ENCODE measurements at regions not wholly inside any gene's neighbourhood (a gene's known extent, or its start where the extent isn't known, plus 50 kb on each side); places are given as distances from the start of the nearest gene placed in this dataset.

DNA sequence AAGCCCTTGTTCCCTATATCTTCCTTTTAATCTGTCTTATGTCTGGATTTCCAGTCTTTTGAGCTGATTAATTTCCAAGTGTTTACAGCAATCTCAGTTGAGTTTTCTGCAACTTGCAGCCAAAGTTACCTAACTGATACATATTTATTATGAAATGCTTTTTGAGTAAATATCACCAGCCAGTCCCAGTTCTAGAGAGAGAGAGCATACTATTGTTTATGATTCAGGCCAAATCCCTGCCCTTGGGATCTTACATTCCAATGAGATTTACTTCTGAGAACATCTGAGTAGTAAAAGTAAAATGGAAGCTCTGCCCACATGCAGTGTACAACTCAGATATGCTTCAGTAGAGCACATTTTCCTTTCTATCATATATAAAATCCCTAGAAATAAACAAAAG lies 661.7 kb downstream of the KCTD16 start:
- no peak for DNase-seq (ENCODE audit: low read depth)

DNA sequence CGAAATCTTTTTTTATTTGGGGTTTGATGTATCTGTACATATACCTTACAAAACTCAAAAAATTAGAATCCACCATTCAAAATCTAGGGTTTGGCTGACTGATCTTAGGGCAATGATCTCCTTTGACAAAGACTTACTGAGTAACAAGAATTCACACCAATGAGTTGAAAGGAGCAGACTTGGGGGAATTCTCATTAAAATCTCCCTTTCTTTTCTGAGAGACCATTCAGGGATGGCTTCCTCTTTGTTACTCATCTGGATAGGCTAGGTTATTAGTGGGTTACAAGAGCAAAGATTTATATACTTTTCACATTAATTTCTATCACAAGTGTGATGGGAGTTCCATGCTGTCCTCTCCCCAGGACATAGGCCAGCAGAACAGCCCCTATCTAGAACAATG lies 661.0 kb downstream of the KCTD16 start:
- no peak for DNase-seq (ENCODE audit: low read depth)

DNA sequence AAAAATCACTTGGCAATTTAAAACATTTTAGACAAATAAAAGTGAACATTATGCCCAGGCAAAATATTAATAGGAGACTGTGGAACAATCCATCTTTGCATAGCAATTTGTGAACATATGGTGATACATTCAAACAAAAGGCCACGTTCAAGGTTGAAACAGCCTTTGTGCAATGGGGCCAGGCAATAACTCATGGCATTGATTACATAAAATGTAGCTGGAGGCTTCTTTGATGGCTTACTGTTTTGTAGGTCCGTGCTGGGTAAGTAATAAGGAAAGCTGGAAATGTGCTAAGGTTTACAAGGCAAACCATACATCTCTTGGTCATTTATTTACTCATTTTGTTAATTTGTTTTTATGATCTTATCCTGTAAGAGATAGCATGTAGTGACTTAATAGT lies 651.8 kb downstream of the KCTD16 start:
- DNase-seq (ENCODE audit: low read depth) = no peak

DNA sequence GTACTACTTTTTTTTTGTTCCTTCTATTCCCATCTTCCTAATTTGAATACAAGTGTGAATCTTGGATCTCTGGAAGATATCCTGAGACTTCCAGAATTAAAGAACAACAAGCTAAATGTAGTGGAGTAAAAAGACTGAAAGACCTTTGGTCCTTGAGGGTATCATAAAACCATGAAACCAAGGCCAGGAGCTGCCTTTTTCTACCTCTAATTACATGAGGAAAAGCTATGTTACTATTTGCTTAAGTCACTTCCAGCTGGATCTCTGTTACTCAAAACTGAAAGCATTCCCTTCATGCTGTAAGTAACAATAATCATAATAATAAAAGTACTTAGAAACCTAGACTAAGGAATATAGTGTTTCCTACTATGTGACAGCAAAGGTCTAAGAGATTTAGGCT lies 649.6 kb downstream of the KCTD16 start:
- no peak for DNase-seq (ENCODE audit: low read depth)

DNA sequence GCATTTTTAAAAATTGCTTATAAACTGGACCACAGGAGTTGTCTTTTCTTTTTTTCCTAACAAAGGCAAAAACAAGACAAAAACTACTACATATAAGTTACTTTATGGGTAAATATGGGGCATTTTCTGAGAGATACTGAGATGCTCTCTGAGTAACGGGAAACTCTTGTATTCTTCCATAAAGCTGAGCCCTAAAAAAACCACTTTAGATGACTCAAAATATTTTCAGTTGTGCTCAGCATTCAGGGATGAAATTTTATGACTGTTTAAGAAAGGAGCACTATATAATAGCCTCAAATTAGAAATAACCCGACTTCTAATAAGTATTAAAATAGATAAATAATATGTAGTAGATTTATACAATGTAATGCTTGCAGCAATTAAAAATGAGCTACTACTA lies 644.5 kb downstream of the KCTD16 start:
- no peak for DNase-seq (ENCODE audit: low read depth)

DNA sequence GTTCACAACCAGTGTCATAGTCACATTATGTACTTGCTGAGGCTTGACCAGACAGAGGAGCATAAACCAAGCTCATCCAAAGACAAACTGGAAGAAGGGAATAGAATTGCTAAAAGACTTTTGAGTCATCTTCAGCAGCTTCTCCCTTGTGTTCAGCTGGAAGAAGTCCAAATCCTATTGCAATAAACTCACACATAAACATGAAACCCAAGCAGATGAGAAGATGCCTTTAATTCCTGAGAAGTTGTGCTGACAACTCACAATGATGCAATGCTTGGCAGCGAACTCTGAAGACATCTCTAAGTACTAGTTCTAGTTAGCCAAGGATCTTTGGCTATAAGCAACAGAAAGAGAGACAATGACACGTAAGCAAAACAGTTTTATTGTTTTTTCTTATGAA lies 642.1 kb downstream of the KCTD16 start:
- peak; percentile 7 for DNase-seq (ENCODE audit: low read depth)

DNA sequence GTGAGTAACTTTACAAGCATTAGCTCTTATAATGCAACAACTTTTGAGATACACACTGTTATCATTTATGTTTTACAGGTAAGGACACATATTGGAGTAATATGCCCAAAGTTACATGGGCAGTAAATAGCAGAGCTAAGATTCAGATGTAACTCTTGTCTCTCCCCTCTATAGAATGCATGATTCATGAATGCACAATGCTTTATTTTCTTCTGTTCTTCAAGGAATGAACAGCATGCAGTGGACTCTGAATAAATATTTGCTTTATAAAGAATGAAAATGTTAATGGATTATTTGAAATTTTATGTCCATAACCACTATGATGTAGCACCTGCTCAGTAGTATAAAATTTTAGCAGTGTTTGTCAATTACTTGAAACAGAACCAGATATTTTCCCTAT lies 629.5 kb downstream of the KCTD16 start:
- no peak for DNase-seq (ENCODE audit: low read depth)

DNA sequence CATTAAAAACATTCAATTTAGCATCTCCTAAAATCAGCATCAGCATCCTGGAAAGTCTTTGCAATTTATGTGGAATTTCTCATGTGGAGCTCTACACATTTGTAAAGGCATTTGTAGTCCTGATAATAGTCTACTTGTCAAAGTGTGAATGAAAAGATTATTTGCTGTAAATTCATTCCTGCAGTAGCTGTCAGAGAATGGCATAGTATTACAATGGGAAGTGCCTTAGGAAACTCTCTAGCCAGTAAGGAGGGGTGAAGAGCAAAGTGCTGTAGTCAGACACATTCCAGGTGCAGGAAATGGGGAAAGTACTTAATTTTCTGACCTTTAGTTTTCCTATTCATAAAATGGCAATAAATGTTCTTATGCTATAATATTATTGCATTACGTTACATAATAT lies 627.9 kb downstream of the KCTD16 start:
- DNase-seq (ENCODE audit: low read depth) = no peak

DNA sequence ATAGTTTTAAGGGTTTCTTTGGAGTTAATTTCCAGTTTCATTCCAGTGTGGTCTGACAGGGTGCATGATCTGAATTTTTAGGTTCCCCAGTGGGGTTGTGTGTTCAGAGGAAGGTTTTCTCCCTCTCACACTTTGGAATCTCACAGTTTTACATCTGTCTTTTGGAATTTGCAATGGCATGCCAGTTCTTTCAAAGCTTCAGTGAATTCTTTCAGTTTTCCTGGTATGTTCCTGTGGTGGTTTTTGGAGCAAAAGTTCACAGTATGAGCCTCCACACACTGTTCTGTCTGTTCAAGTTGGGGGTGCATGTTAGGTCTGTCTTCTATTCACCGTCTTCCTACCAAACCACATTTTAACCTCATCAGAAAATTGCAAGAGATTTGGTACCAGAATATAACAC lies 624.2 kb downstream of the KCTD16 start:
- DNase-seq (ENCODE audit: low read depth) = no peak

DNA sequence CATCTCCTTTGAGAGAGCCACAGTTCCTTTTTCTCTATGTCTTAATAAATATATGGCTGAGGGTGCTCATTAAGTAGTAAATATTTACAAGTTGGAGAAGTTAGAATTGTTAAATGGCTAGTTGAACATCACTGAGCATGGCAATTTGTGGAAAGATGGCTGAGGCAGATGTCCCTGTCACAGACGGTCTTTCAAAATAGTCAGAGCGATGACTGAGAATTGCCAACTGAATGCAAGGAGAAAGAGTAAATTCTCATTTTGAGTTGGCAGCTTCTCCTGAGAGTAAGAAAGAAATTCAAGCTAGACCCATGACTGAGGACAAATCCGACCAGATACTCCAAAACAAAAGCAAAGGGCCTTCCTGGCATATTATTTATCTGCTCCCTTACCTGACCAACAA lies 617.9 kb downstream of the KCTD16 start:
- no peak for DNase-seq (ENCODE audit: low read depth)

DNA sequence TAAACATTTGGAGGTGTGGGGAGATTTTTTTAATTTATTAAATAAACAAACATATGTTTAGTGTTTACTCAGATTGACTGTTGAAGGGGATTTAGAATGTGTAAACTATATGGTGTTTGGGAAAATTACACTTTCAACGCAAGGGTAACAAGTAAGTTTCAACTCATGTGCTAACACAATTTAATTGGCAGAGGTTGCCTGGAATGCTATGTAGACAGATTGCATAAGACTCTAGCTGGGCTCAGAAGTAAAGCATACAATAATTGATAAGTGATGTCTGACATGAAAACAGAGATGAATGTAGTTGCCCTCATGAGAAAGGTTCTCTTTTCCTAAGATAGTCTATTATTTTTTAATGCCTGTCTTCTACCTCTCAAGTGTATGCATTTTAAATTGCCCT lies 617.4 kb downstream of the KCTD16 start:
- DNase-seq (ENCODE audit: low read depth) = no peak

DNA sequence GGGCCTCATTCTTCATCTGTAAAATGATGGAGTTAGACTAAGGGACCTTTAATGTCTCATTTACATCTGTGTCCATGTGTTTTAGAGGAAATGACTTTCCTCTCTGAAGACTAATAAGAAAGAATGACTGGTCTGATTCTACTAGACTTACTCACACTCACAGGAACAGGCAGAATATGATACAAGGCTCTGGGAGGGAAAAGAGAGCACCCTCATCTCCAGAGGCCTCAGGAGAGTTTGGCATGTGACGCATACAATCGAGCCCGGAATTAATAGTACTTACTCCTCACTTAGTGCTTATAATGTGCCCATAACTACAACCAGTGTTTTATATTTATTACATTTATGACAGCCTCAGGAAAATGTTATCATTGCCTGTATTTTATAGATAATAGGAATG lies 608.7 kb downstream of the KCTD16 start:
- no peak for DNase-seq (ENCODE audit: low read depth)

DNA sequence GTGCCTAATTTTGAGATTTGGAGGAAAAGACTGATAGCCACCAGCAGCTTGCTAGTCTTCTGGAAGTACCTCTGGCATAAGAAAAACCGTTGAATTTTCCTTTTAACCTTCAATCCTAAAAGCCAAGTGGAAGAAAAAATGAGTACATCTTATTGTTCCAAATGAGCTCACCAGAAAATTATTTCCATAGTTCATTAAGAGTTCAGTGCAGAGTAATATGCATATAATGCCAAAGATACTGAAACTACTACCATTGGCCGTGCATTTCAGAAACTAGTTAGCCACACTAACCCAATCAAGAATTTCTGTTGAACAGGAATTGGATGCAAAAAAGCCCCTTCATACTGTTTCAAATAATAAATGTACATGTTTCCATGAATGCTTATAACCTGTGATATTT lies 607.9 kb downstream of the KCTD16 start:
- DNase-seq (ENCODE audit: low read depth) = no peak

DNA sequence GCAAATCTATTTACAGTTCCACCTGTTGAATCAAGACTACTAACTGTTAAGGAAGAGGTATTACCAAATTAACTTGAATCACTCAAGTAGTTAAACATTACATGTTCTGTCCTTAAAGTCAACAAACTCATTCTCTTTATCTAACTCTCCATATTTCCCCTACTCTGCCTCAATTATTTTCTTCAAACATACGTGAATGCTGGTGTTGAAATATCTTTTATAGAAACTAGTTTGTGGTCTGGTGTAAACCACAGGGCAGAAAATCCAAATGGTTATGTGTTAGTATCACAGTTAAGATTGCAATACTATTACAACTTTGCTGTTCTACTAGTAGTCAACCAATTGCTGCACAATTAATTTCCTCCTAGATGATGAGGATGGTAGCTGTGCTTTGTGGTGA lies 603.5 kb downstream of the KCTD16 start:
- no peak for DNase-seq (ENCODE audit: low read depth)

DNA sequence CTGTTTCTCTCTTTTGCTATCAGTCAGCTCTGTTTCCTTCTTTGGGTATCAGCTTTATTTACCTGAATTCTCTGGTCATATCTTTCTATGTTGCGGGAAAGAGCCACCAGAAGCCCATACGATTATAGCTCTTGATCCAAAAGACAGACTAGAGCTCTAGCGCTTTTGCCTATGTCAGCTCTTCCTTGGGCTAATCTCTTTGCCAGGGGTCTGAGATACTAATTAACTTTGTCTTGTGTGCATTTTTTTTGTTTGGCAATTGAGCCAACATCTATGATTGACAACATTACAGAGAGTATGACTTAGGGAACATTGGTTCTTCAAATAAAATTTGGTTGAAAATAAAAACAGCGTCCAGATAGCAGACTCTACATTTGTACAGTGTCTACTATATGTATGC lies 603.0 kb downstream of the KCTD16 start:
- no peak for DNase-seq (ENCODE audit: low read depth)

DNA sequence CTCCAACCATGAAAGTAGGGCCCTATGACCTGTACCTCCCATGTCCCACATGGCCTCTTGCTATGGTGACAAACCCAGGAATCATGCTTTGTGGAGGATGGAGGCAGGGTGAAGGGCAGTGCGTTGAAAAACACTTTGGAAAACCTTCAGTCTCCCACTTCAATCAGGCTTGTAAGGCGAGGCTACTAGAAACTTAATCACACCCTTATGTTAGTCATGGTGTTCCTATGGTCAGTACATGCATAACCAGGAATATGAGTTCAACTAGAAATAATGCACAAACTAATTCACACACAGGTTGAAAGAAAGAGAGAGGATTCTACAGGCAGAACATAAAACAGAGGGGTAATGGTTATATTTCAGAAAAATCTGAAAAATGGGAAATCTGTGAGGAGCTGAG lies 601.1 kb downstream of the KCTD16 start:
- DNase-seq (ENCODE audit: low read depth) = no peak

DNA sequence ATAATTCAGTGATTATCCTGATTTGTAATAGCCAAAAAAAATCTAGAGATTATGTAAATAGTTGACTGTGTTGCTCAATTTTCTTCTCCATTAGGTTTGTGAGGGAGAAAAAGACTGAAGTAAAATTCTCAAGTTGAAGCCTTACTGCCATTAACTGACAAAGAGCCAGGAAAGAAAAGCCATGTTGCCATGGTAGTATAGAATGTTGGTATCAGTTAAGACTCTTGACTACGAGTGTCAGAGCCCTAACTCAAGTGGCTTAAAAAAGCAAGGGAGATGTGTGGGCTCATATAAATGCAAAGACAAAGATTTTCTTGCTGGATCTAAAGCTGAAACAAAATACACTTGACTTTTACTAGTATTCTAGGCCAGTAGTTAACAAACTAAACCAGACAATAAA lies 571.7 kb downstream of the KCTD16 start:
- DNase-seq (ENCODE audit: low read depth) = no peak

DNA sequence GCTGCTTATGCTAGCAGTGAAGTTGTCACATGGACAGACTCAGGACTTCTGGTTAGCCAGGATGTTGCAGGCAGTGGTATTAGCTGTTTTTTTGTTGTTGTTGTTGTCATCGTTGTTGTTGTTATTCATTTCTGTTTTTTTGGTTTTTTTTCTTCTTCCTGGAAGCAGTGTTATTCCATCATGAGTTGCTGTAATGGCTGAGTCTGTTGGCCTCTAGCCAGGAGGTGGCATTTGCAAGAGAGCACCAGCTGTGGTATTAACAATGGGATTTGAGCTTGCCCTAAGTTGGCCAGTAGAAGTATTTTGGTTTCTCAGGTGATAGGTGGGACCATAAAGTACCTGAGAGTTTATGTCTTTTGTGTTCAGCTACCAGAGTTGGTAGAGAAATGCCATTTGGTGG lies 561.1 kb downstream of the KCTD16 start:
- no peak for DNase-seq (ENCODE audit: low read depth)

DNA sequence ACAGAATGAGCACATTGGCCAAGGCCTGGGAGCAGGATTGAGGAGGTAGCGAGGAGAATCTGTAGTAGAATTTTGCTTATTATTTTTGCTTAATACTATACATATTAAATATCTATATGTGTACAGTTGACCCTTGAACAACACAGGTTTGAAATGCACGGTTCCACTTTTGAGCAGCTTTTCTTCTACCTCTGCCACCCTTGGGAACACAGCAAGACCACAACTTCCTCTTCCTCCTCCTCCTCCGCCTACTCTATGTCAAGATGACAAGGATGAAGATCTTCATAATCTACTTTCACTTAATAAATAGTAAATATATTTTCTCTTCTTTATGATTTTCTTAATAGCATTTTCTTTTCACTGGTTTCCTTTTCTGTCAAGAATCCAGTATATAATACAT lies 541.4 kb downstream of the KCTD16 start:
- no peak for DNase-seq (ENCODE audit: low read depth)

DNA sequence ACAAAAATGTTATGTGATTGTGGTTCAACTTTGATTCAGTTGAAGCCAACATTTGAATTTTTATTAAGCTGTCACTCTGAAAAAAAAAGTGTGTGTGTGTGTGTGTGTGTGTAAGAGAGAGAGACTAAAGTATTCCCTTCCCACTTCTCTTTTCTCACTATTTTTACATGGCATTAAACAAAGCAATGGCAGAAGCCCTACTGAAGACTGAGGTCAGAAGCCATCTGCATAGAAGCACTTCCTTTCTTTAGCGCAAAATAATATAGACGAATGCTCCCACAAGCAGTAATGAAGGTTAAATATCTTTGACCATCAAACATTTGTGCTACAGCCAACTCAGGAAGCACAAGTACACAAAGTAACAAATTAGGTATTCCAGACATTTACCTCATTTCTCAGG lies 540.5 kb downstream of the KCTD16 start:
- DNase-seq (ENCODE audit: low read depth) = no peak

DNA sequence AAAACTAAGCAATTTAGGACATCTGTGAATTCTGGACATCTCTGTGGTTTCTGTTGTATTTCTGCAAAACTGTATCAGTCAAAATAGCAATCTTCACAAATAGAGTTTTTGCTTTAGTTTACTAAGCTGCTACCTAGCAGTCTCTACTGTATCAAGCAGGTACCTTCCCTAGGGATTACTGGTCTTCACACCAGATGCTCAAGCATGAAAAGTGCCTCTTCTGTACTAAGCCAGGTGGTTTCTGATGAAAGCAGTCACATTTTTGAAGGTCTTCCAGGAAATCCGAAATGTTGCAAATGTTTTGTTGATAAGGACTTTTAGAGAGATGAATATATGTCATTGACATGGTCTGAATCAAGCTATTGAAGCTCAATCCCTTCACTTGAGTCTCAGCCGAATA lies 540.0 kb downstream of the KCTD16 start:
- no peak for DNase-seq (ENCODE audit: low read depth)

DNA sequence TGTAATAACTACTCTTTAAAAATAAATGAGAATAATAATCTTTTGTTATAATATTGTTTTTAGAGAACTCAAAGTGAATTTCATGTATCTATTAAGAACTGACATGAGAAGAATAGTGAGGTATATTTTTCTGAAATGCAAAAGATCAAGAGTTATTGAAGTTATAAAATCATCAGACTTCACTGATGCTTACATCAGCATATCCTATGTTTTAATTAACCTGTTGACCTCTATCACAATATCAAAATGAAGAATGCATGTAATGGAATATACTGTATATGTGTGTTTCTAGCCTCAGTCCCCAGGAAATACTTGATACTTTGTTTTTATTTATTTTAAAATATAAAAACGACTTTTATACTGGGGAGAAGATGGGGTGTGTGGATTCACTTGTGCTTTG lies 533.1 kb downstream of the KCTD16 start:
- DNase-seq (ENCODE audit: low read depth) = no peak

DNA sequence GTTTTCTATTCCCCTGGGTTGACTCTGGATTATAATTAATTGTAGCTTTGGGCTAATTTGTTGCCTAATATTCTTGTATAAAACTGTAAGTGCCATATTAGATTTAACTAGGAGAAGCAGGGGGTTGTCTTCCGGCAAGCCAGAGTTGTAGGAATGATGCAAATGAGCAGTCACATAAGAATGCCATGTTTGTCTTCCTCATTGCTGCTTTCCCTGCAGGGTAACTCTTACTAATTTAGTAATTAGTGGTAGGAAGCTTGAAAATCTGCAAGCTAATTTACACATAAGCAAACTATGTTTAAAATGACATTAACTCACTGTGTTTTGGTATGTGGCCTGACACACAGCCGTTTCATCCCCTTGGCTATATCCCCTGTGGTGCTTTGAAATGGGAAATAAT lies 527.8 kb downstream of the KCTD16 start:
- peak; percentile 7 for DNase-seq (ENCODE audit: low read depth)

DNA sequence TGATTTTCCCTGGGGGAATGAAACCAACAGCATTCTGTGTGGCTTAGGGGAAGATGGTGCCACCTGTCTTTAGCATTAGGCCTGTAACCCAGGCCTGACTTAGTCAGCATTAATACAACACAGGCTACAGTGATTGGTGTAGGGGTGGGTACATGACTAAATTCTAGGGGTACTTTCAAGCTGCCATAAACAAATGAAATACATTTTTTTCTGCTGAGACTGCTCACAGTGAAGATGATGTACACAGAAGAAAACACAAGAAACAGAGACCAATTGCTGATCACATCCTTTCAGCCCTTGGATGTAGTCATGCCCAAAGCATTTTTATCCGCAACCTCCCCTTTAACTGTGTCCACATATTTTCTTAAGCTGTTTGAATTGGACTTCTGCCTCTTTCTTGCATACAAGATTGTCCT lies 527.2 kb downstream of the KCTD16 start:
- peak; percentile 68 for DNase-seq (ENCODE audit: low read depth)

DNA sequence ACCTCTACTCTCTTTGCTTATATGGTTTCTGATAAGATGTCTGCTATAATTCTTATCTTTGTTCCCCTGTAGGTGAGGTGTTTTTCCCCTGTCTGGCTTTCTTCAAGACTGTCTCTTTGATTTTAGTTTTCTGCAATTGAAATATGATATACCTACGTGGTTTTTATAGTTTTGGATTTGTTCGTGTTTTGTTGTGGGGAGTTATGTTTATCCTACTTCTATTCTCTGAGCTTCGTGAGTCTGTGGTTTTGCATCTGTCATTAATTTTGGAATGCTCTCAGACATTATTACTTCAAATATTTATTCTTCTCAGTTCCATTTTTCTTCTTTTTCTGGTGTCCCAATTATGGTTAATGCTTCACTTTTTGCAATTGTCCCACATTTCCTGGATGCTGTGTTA lies 521.3 kb downstream of the KCTD16 start:
- no peak for DNase-seq (ENCODE audit: low read depth)

All from M059J (cell line).